ENCODE measurements at regions not wholly inside any gene's neighbourhood (a gene's known extent, or its start where the extent isn't known, plus 50 kb on each side); places are given as distances from the start of the nearest gene placed in this dataset.
"Not testable (repeated sequence)": the region's sequence is repeated elsewhere in the genome, so short reads cannot be mapped to it uniquely, and the experiment has no call there.

DNA sequence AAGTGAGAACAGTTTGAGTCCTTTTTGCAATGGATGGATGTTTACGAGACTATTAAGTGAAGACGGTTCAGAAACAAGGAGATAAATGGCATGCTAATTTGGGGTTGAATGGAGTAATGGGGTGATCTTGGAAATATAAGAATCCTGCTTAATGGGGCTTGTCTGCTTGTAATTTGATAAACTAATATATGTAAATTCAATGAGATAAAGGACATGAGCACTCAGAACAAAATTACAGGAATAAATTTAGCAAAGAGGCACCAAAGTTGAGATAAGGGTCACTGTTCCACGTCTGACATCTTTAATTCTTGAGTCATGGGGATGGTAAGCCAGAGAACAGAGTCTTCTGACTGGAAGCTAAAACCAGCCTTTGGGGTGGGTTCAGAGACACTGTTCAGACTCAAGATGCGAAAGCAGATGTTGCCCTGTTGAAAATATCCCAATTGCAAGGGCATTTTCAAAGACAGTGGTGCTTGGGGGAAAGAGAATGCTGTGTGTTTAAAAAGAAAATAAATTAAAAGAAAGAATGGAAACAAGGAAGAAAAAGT is 67.8 kb upstream of the CHRNB4 start:
- intact Hi-C loops (cut with micrococcal nuclease), result loop anchor here (5.0 kb wide), 1 partner anchor 91 kb away; no protein-coding TSS in a partner anchor
- DNase-seq (no peak), ATAC-seq (no peak)

- not testable (repeated sequence) for ATAC-seq, DNase-seq
- intact Hi-C loops (cut with micrococcal nuclease), result loop anchor here (5.0 kb wide), 1 partner anchor 89 kb away; no protein-coding TSS in a partner anchor
These were observed 65.6 kb upstream of the CHRNB4 start for GRCh38 chr15:78706481-78707235.

DNA sequence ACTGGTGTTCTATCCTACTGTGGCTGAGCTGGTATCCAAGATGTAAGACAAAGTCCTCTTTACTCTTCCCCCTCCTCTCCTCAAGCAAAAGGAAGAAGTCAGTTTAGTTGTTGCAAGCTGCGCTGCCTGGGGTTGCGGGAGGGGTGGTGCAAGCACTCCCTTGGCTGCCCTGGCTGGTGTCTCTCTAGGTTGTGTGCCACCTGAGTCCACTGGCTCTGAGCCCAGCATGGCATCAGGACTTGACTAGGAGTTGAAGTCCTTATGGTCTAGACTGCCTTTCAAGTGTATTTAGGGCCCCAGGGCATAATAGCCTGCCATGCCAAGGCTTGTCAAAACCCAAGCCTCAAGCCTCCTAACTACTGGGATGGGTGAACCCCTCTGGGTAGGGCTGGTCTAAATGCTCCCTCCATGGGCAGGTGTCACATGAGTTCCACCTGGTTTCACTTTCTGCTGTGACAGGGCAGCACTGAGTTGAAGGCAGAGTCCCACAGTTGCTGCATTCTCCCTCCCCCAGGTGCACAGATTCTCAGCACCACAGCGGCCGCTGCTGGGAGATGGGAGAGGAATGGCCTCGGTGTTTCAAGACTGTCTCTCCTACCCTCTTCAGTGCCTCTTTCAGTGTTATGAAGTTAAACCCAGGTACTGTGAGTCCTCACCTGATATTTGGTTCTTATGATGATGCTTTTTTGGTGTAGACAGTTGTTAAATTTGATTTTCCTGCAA is 62.5 kb upstream of the CHRNB4 start:
- ATAC-seq; DNase-seq; intact Hi-C loops (cut with micrococcal nuclease): not testable (repeated sequence)

- DNase-seq, result no peak
- intact Hi-C loops (cut with micrococcal nuclease), result no loop called here
- no peak for ATAC-seq
These were observed 61.8 kb upstream of the CHRNB4 start for GRCh38 chr15:78702609-78703333.

GRCh38 chr15:78697449-78697848 is 56.4 kb upstream of the CHRNB4 start:
- intact Hi-C loops (cut with micrococcal nuclease), result loop anchor here (10.0 kb wide), 1 partner anchor 53 kb away; the partner anchor contains the start of gene CHRNB4
- DNase-seq, result no peak
- ATAC-seq, result no peak

- intact Hi-C loops (cut with micrococcal nuclease), result loop anchor here (10.0 kb wide), 1 partner anchor 52 kb away; the partner anchor contains the start of gene CHRNB4
- ATAC-seq (no peak), DNase-seq (no peak)
These were observed 55.4 kb upstream of the CHRNB4 start for GRCh38 chr15:78696436-78696835.

- intact Hi-C loops (cut with micrococcal nuclease), result loop anchor here (10.0 kb wide), 1 partner anchor 51 kb away; the partner anchor contains the start of gene CHRNB4
- DNase-seq (peak; percentile 49), ATAC-seq (peak; percentile 81)
These were observed 54.8 kb upstream of the CHRNB4 start for GRCh38 chr15:78695854-78696253.

- DNase-seq, result no peak
- intact Hi-C loops (cut with micrococcal nuclease), result loop anchor here (10.0 kb wide), 1 partner anchor 50 kb away; the partner anchor contains the start of gene CHRNB4
- no peak for ATAC-seq
These were observed 54.1 kb upstream of the CHRNB4 start for GRCh38 chr15:78695046-78695671.

- ATAC-seq (no peak), DNase-seq (no peak)
- intact Hi-C loops (cut with micrococcal nuclease), result loop anchor here (10.0 kb wide), 1 partner anchor 47 kb away; the partner anchor contains the start of gene CHRNB4
These were observed 50.9 kb upstream of the CHRNB4 start for GRCh38 chr15:78691851-78692421.

DNA sequence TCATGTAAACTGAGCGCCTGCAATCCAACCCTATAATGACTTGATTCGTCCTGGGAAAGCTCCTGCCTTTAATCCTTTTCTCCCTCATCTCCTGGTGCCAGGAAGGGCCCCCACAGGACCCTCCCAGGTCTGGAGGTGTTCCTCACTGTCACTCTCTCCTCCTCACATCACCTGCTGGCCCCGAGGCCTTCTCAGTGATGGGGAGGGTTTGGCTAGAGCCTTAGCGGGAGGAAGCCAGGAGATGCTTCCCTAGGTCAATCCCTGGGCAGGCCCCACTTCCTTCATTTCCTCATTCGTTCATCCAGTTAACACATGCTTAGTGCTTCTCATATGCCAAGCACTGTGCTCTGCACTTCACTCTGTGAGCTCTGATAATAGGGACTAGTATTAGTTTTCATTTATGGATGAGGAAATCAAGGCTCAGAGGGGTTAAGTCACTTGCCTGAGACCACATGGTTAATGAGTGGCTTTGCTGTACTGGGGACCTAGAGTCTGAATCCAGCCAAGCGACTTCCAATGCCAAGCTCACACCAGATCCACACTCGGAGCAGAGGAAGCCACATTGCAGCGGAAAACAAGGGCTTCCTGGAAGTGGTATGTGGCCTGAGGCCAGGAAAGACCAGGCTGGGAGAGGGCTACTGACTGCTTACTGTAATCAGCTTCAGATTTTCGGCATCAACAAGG is 50.3 kb upstream of the CHRNB4 start:
- no peak for DNase-seq
- intact Hi-C loops (cut with micrococcal nuclease), result loop anchor here (10.0 kb wide), 1 partner anchor 47 kb away; the partner anchor contains the start of gene CHRNB4
- no peak for ATAC-seq
